Liver (tissue), 2 donors: ENCODE measurements at regions not wholly inside any gene's neighbourhood (a gene's known extent, or its start where the extent isn't known, plus 50 kb on each side); places are given as distances from the start of the nearest gene placed in this dataset.

Experiments
- ATF3 ChIP-seq: IDR thresholded peaks from 2 replicates; pipeline ENCODE4 v1.6.1; 2016; ENCODE audit warnings: antibody characterized with exemption
- RAD21 ChIP-seq, 2 donors: IDR thresholded peaks; 2 replicates each; pipeline ENCODE4 v1.6.1; 2016; ENCODE audit warnings: antibody characterized with exemption in 2 of 2, mild to moderate bottlenecking in 2 of 2
- donor health status: healthy.

- no peak for TF ChIP-seq RAD21 (IDR thresholded peaks at IDR 0.05)
- TF ChIP-seq ATF3: no peak
Measured at GRCh38 chr2:183511154-183511553, 386.9 kb downstream of the NUP35 start.
